ENCODE measurements at regions not wholly inside any gene's neighbourhood (a gene's known extent, or its start where the extent isn't known, plus 50 kb on each side); places are given as distances from the start of the nearest gene placed in this dataset.

DNA sequence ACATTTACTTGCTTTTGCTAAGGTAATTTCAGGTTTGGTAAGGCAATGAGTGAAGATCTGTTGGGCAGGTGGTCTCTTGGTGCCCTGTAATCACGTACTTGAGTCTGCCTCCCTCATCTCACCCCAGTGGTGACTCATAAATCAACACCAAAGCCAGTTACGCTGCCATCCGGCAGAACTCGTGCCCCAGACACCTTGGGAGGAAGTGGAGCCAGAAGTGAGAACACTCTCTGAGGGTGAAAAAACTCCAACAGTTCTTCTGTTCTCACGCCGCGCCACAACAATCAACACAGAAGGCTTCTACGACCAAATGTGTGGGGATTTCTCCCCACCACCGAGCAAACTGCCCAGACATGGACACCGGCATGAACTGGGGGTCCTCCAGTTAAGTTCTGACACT is 206.2 kb downstream of the ARL4C start:
- TF ChIP-seq, protein P1, sequence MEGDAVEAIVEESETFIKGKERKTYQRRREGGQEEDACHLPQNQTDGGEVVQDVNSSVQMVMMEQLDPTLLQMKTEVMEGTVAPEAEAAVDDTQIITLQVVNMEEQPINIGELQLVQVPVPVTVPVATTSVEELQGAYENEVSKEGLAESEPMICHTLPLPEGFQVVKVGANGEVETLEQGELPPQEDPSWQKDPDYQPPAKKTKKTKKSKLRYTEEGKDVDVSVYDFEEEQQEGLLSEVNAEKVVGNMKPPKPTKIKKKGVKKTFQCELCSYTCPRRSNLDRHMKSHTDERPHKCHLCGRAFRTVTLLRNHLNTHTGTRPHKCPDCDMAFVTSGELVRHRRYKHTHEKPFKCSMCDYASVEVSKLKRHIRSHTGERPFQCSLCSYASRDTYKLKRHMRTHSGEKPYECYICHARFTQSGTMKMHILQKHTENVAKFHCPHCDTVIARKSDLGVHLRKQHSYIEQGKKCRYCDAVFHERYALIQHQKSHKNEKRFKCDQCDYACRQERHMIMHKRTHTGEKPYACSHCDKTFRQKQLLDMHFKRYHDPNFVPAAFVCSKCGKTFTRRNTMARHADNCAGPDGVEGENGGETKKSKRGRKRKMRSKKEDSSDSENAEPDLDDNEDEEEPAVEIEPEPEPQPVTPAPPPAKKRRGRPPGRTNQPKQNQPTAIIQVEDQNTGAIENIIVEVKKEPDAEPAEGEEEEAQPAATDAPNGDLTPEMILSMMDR (IDR thresholded peaks at IDR 0.05; ENCODE audit: low read depth, low read length), result no peak
- peak in 1 of 2 donors; percentile 21 for DNase-seq (ENCODE audit: low read depth in 2 of 2)
- no peak overlapping the region for H3K4me3 ChIP-seq (replicated peaks in 1 of 2; ENCODE audit: low read depth in 2 of 2, low read length in 2 of 2)

DNA sequence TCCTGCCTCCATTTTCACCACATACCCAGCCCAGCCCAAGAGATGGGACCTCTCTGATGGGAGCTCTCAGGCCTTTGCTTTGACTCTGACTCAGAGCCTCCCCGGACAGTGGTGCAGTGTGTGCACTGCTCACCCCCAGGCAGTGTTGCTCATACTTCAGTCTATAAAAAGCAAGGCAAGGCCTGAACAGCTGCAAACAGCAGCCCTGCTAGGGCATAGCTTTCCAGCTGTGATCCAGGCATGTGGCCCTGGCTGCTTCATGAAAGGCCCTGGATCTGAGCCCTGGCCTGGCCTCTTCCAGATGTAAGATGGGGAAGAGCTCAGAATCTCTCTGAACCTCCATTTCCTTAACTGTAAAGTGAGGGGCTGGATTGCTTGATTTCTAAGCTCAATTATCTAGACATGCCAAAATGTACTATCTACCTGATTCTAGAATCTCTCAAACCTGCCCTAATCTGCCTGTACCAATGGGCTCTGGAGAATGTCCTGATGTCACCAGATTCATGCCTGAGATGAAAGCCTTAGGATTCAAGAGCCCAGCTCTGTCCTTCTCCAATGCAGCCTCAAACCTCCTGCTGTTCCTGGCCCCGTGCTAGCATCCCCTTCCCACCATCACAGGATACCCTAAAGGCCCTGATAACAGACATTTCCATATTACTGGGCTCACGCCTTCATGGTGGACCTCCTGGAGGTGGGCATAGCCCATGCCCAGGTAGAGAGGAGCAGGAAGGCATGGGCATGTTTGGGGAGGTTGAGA is 206.9 kb downstream of the ARL4C start:
- H3K4me3 ChIP-seq (replicated peaks in 1 of 2; ENCODE audit: low read depth in 2 of 2, low read length in 2 of 2), result no peak overlapping the region
- TF ChIP-seq, protein P1 (IDR thresholded peaks at IDR 0.05; ENCODE audit: low read depth, low read length), result no peak
- DNase-seq (ENCODE audit: low read depth in 2 of 2), result peak; percentile 71 to 86

DNA sequence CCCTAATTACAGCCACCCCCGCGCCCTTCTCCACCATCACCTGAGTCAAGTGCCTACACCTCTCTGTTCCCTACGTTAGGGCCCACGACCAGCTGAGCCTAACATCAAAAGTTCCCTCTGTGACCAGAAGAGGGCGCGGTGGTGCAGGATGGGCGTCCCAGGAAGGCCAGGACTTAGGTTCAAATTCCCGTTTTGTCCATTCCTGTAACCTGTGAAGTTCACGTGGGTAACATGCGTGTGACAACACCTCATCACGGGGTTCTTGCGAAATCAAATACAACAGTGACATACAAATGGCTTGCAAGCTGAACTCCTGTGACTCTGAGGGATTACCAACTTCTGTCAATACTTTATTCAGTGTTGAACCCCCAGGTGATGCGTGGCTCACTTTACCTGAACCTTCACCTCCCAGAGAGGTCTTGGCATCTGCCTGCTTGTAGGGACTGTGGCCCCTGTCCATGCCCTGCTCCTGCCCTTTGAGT is 207.9 kb downstream of the ARL4C start:
- TF ChIP-seq, protein P1 (IDR thresholded peaks at IDR 0.05; ENCODE audit: low read depth, low read length), result peak; percentile 77
- DNase-seq (ENCODE audit: low read depth in 2 of 2), result peak; percentile 56 to 60
- H3K4me3 ChIP-seq (replicated peaks in 1 of 2; ENCODE audit: low read depth in 2 of 2, low read length in 2 of 2), result no peak overlapping the region

DNA sequence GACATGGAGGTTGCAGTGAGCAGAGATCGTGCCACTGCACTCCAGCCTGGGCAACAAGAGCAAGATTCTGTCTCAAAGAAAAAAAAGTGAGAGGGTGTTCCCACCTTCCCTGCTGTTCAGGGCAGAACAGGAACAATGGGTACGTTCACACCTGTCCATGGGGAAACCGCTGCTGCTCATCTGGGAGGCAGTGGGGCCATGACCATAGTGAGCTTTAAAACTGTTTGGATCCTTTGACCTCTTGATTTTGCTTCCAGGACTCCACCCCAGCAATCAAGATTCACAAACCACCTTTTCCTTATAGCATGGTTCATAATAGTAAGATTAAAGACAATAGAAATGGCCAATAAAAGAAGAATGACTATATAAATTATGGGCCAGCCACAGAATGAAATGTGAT is 209.2 kb downstream of the ARL4C start:
- H3K4me3 ChIP-seq (replicated peaks in 1 of 2; ENCODE audit: low read depth in 2 of 2, low read length in 2 of 2), result no peak overlapping the region
- DNase-seq (ENCODE audit: low read depth in 2 of 2), result no peak
- TF ChIP-seq, protein P1 (IDR thresholded peaks at IDR 0.05; ENCODE audit: low read depth, low read length), result no peak

DNA sequence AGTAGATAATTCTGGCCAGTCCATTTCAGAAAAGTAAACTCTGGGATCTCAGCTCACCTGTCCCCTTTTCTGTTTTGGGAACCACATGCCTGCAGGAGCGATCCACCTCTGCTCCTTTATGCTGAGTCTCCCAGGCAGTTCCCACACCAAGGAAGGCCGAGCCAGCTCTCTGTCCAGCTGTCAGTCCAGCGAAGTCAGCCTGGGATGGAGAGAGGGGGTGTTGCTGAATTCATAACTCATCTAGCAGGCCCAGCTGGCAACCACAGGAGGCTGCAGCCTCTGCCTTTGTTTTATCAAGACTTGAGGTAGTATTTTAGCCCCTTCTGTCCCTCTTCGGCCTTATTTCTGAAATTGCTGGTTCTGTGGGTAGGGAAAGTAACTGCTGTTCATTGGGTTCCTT is 209.9 kb downstream of the ARL4C start:
- H3K4me3 ChIP-seq (replicated peaks in 1 of 2; ENCODE audit: low read depth in 2 of 2, low read length in 2 of 2), result no peak overlapping the region
- peak in 1 of 2 donors; percentile 22 for DNase-seq (ENCODE audit: low read depth in 2 of 2)
- TF ChIP-seq, protein P1 (IDR thresholded peaks at IDR 0.05; ENCODE audit: low read depth, low read length), result no peak

DNA sequence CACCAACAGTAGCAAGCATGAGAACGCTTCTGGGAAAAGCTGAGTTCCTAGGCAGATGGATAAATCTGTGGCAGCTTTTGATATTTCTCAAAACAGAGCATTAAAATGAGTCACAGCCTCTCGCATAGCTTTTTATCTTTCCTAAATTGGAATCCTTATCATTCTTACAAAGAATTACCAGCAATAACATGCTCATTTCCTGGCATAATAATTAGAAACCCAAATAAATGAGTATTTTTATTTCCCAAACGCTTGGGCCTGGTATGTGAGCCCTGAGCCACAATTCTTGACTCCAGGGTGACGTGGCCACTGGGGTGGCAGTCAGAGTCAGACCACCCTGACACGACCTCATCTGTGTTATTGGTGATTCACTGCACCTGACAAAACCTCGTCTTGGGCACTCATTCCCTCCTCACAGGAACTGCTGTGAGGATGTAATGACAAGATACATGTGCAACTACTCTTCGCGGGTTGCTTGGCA is 210.7 kb downstream of the ARL4C start:
- H3K4me3 ChIP-seq (replicated peaks in 1 of 2; ENCODE audit: low read depth in 2 of 2, low read length in 2 of 2), result no peak overlapping the region
- TF ChIP-seq, protein P1 (IDR thresholded peaks at IDR 0.05; ENCODE audit: low read depth, low read length), result no peak
- DNase-seq (ENCODE audit: low read depth in 2 of 2), result peak; percentile 47 to 60
